Glutamatergic neuron (in vitro differentiated cells): ENCODE measurements at regions not wholly inside any gene's neighbourhood (a gene's known extent, or its start where the extent isn't known, plus 50 kb on each side); places are given as distances from the start of the nearest gene placed in this dataset.
"Not testable (repeated sequence)": the region's sequence is repeated elsewhere in the genome, so short reads cannot be mapped to it uniquely, and the experiment has no call there.

Experiments
- DNase-seq: peaks from one replicate; pipeline ENCODE4 v3.0.0; 2022
- H3K27ac Mint-ChIP-seq: one replicate; pipeline ENCODE4 v1.8.0; 2020; ENCODE audit warnings: mild to moderate bottlenecking, mixed read lengths, inconsistent platforms; ENCODE audit not compliant: unreplicated experiment
- H3K27me3 Mint-ChIP-seq: one replicate; pipeline ENCODE4 v1.8.0; 2020; ENCODE audit warnings: mild to moderate bottlenecking, moderate library complexity, mixed read lengths, inconsistent platforms; ENCODE audit not compliant: unreplicated experiment
- H3K36me3 Mint-ChIP-seq: one replicate; pipeline ENCODE4 v1.8.0; 2020; ENCODE audit warnings: mild to moderate bottlenecking, mixed read lengths, inconsistent platforms; ENCODE audit not compliant: unreplicated experiment
- H3K4me1 Mint-ChIP-seq: one replicate; pipeline ENCODE4 v1.8.0; 2020; ENCODE audit warnings: mild to moderate bottlenecking, low read depth, mixed read lengths, inconsistent platforms; ENCODE audit not compliant: unreplicated experiment
- H3K4me3 Mint-ChIP-seq: one replicate; pipeline ENCODE4 v1.8.0; 2020; ENCODE audit warnings: mild to moderate bottlenecking, mixed read lengths, inconsistent platforms; ENCODE audit not compliant: unreplicated experiment
- H3K9me3 Mint-ChIP-seq: one replicate; pipeline ENCODE4 v1.8.0; 2020; ENCODE audit warnings: mild to moderate bottlenecking, moderate library complexity, mixed read lengths, inconsistent platforms; ENCODE audit not compliant: unreplicated experiment
- CTCF ChIP-seq: fragments of 200-600 bp; sonication (generic); IDR thresholded peaks from one replicate; pipeline ENCODE4 v1.5.0; 2021; ENCODE audit not compliant: partially characterized antibody, unreplicated experiment

- Mint-ChIP-seq H3K9me3 (no peaks in the 10 kb centered on the region), H3K4me3 (no peak overlapping the region), H3K36me3 (no peaks in the 10 kb centered on the region), H3K27ac (no peak overlapping the region), H3K27me3 (no peaks in the 10 kb centered on the region), H3K4me1 (no peaks in the 10 kb centered on the region)
- no peak for DNase-seq
- TF ChIP-seq CTCF: no peak
Observed at GRCh38 chr14:22249770-22250169, 339.3 kb downstream of the DAD1 start.

- H3K36me3 Mint-ChIP-seq: no peaks in the 10 kb centered on the region
- H3K4me1 Mint-ChIP-seq: no peaks in the 10 kb centered on the region
- DNase-seq: no peak
- H3K27me3 Mint-ChIP-seq: no peaks in the 10 kb centered on the region
- no peak overlapping the region for H3K27ac Mint-ChIP-seq
- peaks cover 1% of the 10 kb centered on the region for H3K9me3 Mint-ChIP-seq
- H3K4me3 Mint-ChIP-seq: no peak overlapping the region
- TF ChIP-seq CTCF: no peak
Observed at GRCh38 chr14:22243971-22244581, 344.9 kb downstream of the DAD1 start.

- not testable (repeated sequence) for H3K4me3 Mint-ChIP-seq, DNase-seq, H3K4me1 Mint-ChIP-seq, H3K9me3 Mint-ChIP-seq, H3K36me3 Mint-ChIP-seq, H3K27ac Mint-ChIP-seq, H3K27me3 Mint-ChIP-seq
Observed at GRCh38 chr14:22238320-22238719, 350.7 kb downstream of the DAD1 start.

GRCh38 chr14:22233377-22233776, 355.6 kb downstream of the DAD1 start:
- Mint-ChIP-seq H3K4me3 (no peak overlapping the region), H3K36me3 (peaks cover 10% of the 10 kb centered on the region), H3K9me3 (peaks cover 5% of the 10 kb centered on the region), H3K27ac (no peak overlapping the region), H3K4me1 (peaks cover 4% of the 10 kb centered on the region), H3K27me3 (peaks cover 2% of the 10 kb centered on the region)
- TF ChIP-seq CTCF: no peak
- DNase-seq: no peak

- DNase-seq: no peak
- no peak overlapping the region for H3K4me3 Mint-ChIP-seq
- H3K9me3 Mint-ChIP-seq: peaks cover 5% of the 10 kb centered on the region
- peaks cover 10% of the 10 kb centered on the region for H3K36me3 Mint-ChIP-seq
- no peak for TF ChIP-seq CTCF
- peaks cover 4% of the 10 kb centered on the region for H3K4me1 Mint-ChIP-seq
- H3K27me3 Mint-ChIP-seq: peaks cover 2% of the 10 kb centered on the region
- no peak overlapping the region for H3K27ac Mint-ChIP-seq
Observed at GRCh38 chr14:22232933-22233332, 356.1 kb downstream of the DAD1 start.
